IPS-20b (cell line): ENCODE measurements at regions not wholly inside any gene's neighbourhood (a gene's known extent, or its start where the extent isn't known, plus 50 kb on each side); places are given as distances from the start of the nearest gene placed in this dataset.

Source experiments
- H3K27ac ChIP-seq: one replicate; pipeline ENCODE4 v1.5.1; 2013; ENCODE audit warnings: low read length
- H3K27me3 ChIP-seq: 2 replicates; pipeline ENCODE4 v1.6.1; 2013; ENCODE audit warnings: mild to moderate bottlenecking, low read length, inconsistent platforms; ENCODE audit not compliant: insufficient read depth
- H3K36me3 ChIP-seq: 2 replicates; pipeline ENCODE4 v1.6.1; 2013; ENCODE audit warnings: low read depth, mild to moderate bottlenecking, inconsistent platforms, low read length, moderate library complexity; ENCODE audit not compliant: insufficient read depth
- H3K4me1 ChIP-seq: 2 replicates; pipeline ENCODE4 v1.6.1; 2013; ENCODE audit warnings: mild to moderate bottlenecking, control low read depth, inconsistent platforms, low read length, moderate library complexity; ENCODE audit not compliant: insufficient read depth
- H3K4me3 ChIP-seq: 2 replicates; pipeline ENCODE4 v1.5.1; 2013; ENCODE audit warnings: mild to moderate bottlenecking, low read length, inconsistent platforms
- H3K9ac ChIP-seq: 2 replicates; pipeline ENCODE4 v1.6.1; 2013; ENCODE audit warnings: low read depth, mild to moderate bottlenecking, inconsistent platforms, low read length, moderate library complexity
- H3K9me3 ChIP-seq: 2 replicates; pipeline ENCODE4 v1.6.1; 2013; ENCODE audit warnings: mild to moderate bottlenecking, low read depth, low read length, inconsistent platforms; ENCODE audit not compliant: insufficient read depth

- Histone ChIP-seq H3K9me3 (no peaks in the 10 kb centered on the region), H3K36me3 (no peaks in the 10 kb centered on the region), H3K27ac (no peak overlapping the region), H3K4me1 (peaks cover 3% of the 10 kb centered on the region), H3K9ac (no peak overlapping the region), H3K27me3 (no peaks in the 10 kb centered on the region), H3K4me3 (no peak overlapping the region)
Measured at GRCh38 chr12:111063295-111064026, 143.1 kb upstream of the MYL2 start.

DNA sequence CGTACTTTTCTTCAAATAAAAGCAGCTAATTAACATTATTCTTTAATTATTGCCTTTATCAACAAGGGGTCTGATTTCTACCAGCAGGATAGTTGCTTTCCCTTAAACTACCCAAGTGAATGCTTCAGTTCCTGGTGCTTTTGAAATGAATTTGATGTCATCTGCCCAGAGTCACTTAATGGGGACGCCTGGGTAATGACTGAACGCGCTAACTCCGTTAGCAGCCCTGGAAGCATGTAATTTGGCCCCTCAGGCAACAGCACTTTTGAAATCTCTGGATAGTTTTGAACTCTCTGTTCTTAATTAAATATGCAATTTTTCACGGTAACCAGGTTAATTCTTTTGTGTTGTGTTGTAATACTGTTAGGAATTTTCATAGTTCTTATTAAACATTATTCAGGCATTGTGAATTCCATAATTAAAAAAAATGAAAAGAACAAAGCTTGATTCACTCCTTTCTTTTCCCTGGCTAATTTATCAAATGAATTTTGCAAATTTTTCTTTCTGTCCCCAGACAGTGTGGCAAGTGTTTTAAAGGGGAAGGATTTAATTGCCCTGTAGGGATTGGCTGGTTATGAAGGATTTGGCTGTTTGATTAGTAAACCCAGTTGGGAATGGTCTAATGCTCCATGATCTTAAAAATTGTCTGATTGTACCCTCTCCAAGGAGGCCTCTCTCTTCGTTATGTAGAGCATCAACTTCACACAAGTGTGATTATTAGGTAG is 137.5 kb upstream of the MYL2 start:
- Histone ChIP-seq H3K36me3 (no peaks in the 10 kb centered on the region), H3K4me3 (no peak overlapping the region), H3K9ac (no peak overlapping the region), H3K9me3 (no peaks in the 10 kb centered on the region), H3K27me3 (no peaks in the 10 kb centered on the region), H3K27ac (no peak overlapping the region), H3K4me1 (peaks cover 5% of the 10 kb centered on the region)

GRCh38 chr12:111056618-111057521 is 136.5 kb upstream of the MYL2 start:
- no peaks in the 10 kb centered on the region for H3K27me3 ChIP-seq
- H3K4me1 ChIP-seq: peaks cover 5% of the 10 kb centered on the region

GRCh38 chr12:111055181-111055880 is 135.0 kb upstream of the MYL2 start:
- no peaks in the 10 kb centered on the region for H3K9me3 ChIP-seq
- no peak overlapping the region for H3K9ac ChIP-seq
- no peak overlapping the region for H3K4me3 ChIP-seq
- H3K36me3 ChIP-seq: no peaks in the 10 kb centered on the region
- H3K27me3 ChIP-seq: no peaks in the 10 kb centered on the region
- H3K4me1 ChIP-seq: peaks cover 3% of the 10 kb centered on the region; the same call in 1 of the 2 replicates
- no peak overlapping the region for H3K27ac ChIP-seq

More at GRCh38 chr12:111056618-111057521, 136.5 kb upstream of the MYL2 start:
- no peak overlapping the region for H3K9ac ChIP-seq
- H3K27ac ChIP-seq: no peak overlapping the region
- no peaks in the 10 kb centered on the region for H3K9me3 ChIP-seq
- H3K36me3 ChIP-seq: no peaks in the 10 kb centered on the region
- H3K4me3 ChIP-seq: no peak overlapping the region

DNA sequence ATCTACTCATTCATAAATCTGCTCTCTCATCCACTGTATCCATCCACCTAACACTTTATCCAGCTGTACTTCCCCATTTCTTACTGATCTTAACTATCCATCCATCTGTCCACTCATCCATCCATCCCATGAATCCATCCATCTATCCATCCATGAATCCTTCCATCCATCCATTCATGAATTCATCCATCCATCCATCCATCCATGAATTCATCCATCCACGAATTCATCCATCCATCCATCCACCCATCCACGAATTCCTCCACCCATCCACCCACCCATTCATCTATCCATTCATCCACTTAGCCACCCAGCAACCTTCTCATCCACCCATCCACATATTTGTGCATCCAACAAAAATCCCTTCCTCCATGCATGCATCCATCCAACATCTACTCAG is 128.6 kb upstream of the MYL2 start:
- Histone ChIP-seq H3K9ac (no peak overlapping the region), H3K27me3 (no peaks in the 10 kb centered on the region), H3K4me3 (no peak overlapping the region), H3K27ac (no peak overlapping the region), H3K9me3 (no peaks in the 10 kb centered on the region), H3K4me1 (peaks cover 11% of the 10 kb centered on the region; the same call in 1 of the 2 replicates), H3K36me3 (no peaks in the 10 kb centered on the region)

DNA sequence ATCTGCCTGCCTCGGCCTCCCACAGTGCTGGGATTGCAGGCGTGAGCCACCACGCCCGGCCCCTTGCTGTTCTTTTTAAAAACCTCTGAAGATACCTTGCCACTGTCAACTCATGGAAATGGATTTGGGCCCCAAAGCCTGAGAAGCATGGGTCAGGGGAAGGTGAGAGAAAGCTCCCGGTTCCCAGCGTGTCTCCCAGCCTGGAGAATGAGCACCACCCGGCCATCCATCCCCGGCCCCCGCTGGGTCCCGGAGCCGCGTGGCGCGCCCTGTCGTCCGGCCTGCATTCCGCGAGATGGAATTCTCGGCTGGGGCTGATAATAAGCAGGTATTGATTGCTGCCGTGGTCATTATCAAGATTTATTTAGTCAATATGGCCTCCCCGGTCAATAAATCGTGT is 126.5 kb upstream of the MYL2 start:
- Histone ChIP-seq H3K9ac (no peak overlapping the region), H3K9me3 (no peaks in the 10 kb centered on the region), H3K27ac (no peak overlapping the region), H3K27me3 (no peaks in the 10 kb centered on the region), H3K4me3 (no peak overlapping the region), H3K36me3 (no peaks in the 10 kb centered on the region), H3K4me1 (peaks cover 11% of the 10 kb centered on the region; the same call in 1 of the 2 replicates)

DNA sequence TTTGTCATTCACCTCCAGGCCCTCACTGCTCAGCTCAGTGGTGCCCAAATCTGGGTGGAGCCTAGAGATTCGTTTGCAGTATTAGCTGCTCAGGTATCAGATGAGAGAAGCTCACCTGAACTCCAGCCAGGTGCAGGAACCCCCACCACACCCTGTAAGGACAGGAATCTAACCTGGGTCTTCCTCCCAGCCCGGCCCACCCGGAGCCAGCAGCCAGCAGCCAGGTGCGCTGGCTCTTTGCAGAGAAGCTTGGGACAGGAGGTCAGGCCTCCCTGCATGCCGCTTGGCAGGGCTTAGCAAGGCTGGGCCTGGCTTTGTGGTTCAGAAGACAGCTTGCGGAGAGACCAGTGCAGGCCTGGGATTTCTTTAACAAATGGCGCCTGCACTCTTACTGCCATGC is 125.6 kb upstream of the MYL2 start:
- no peaks in the 10 kb centered on the region for H3K9me3 ChIP-seq
- H3K36me3 ChIP-seq: no peaks in the 10 kb centered on the region
- H3K4me1 ChIP-seq: peaks cover 11% of the 10 kb centered on the region; the same call in 1 of the 2 replicates
- no peak overlapping the region for H3K27ac ChIP-seq
- no peaks in the 10 kb centered on the region for H3K27me3 ChIP-seq
- no peak overlapping the region for H3K4me3 ChIP-seq
- no peak overlapping the region for H3K9ac ChIP-seq

GRCh38 chr12:111041091-111041490 is 120.7 kb upstream of the MYL2 start:
- Histone ChIP-seq H3K9me3 (no peaks in the 10 kb centered on the region), H3K36me3 (no peaks in the 10 kb centered on the region), H3K27ac (no peak overlapping the region), H3K9ac (no peak overlapping the region), H3K4me3 (no peak overlapping the region), H3K4me1 (peaks cover 3% of the 10 kb centered on the region; the same call in 1 of the 2 replicates), H3K27me3 (peaks cover 19% of the 10 kb centered on the region)

- H3K27me3 ChIP-seq: peaks cover 23% of the 10 kb centered on the region
Measured at GRCh38 chr12:111040690-111041089, 120.3 kb upstream of the MYL2 start.

DNA sequence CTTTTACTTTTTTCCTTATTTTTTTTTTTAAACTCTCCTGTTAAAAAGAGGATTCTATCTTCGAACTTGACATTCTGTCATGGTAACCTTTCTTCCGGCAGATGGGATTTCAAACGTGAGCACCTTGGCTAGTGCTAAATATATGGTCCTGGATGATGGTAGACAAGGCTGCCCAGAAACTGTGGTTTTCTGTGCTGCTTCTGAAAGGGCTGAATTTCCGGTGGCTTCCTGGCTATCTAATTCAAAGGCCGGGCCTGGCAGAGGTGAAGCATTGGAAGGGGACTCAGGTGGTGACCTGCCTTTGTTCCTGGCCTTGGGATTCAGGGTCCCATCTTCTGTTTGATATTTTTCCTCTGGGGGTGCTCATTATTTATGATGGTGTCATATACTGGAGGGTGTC is 118.6 kb upstream of the MYL2 start:
- Histone ChIP-seq H3K4me1 (peaks cover 3% of the 10 kb centered on the region; the same call in 1 of the 2 replicates), H3K36me3 (no peaks in the 10 kb centered on the region), H3K9me3 (no peaks in the 10 kb centered on the region), H3K27me3 (peaks cover 32% of the 10 kb centered on the region), H3K27ac (no peak overlapping the region), H3K4me3 (no peak overlapping the region), H3K9ac (no peak overlapping the region)

More at GRCh38 chr12:111040690-111041089, 120.3 kb upstream of the MYL2 start:
- H3K9ac ChIP-seq: no peak overlapping the region
- H3K9me3 ChIP-seq: no peaks in the 10 kb centered on the region
- no peak overlapping the region for H3K27ac ChIP-seq
- no peak overlapping the region for H3K4me3 ChIP-seq
- peaks cover 3% of the 10 kb centered on the region; the same call in 1 of the 2 replicates for H3K4me1 ChIP-seq
- H3K36me3 ChIP-seq: no peaks in the 10 kb centered on the region

DNA sequence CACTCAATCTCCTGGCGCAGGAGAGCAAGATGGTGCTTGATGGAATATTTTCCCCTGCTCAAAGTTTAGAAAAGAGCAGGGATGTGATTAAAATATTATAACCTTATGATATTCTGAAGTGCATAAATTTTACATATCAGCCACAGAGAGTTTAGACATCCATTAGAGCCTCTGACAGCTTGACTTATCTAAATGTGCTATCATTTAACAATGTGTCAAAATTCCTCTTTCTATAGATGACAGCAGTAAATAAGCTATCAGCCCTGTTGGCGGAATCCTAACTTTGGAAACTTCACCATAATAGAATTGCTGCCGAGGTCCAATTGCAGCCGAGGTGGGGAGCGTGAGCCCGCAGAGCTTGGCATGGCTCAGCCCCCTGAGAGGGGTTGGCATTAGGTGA is 117.7 kb upstream of the MYL2 start:
- Histone ChIP-seq H3K27me3 (peaks cover 32% of the 10 kb centered on the region), H3K9me3 (no peaks in the 10 kb centered on the region), H3K4me3 (no peak overlapping the region), H3K27ac (no peak overlapping the region), H3K36me3 (no peaks in the 10 kb centered on the region), H3K4me1 (peaks cover 3% of the 10 kb centered on the region; the same call in 1 of the 2 replicates), H3K9ac (no peak overlapping the region)
